Natural killer cell (primary cell): ENCODE measurements at regions not wholly inside any gene's neighbourhood (a gene's known extent, or its start where the extent isn't known, plus 50 kb on each side); places are given as distances from the start of the nearest gene placed in this dataset.

ENCODE experiments used
- ATAC-seq, 3 donors: fragments of 150-1000 bp in 2 of 3; fragments of 200-7000 bp in 1 of 3; cut with Tn5 transposase; 1 replicate in 1 of 3; 2 replicates in 2 of 3; pipeline ENCODE4 v1.10.0; 2021; ENCODE audit warnings: mild to moderate bottlenecking in 2 of 3, moderate library complexity in 2 of 3
- DNase-seq, 2 donors: peaks; one replicate each; pipeline versions ENCODE4 v3.0.0 to v3.0.0-alpha.2; 2013 to 2021; ENCODE audit warnings: mixed read lengths in 1 of 2
- H3K27ac ChIP-seq: one replicate; pipeline ENCODE4 v1.5.1; 2013; ENCODE audit warnings: mild to moderate bottlenecking, low read length
- H3K27me3 ChIP-seq: one replicate; pipeline ENCODE4 v1.6.1; 2013; ENCODE audit warnings: low read length; ENCODE audit not compliant: control insufficient read depth, insufficient read depth
- H3K36me3 ChIP-seq: one replicate; pipeline ENCODE4 v1.6.1; 2013; ENCODE audit warnings: low read length; ENCODE audit not compliant: control insufficient read depth, insufficient read depth
- H3K4me1 ChIP-seq: one replicate; pipeline ENCODE4 v1.6.1; 2013; ENCODE audit warnings: low read length; ENCODE audit not compliant: control insufficient read depth, insufficient read depth
- H3K4me3 ChIP-seq: one replicate; pipeline ENCODE4 v1.5.1; 2013; ENCODE audit warnings: low read length
- H3K9me3 ChIP-seq: one replicate; pipeline ENCODE4 v1.6.1; 2013; ENCODE audit warnings: low read length; ENCODE audit not compliant: control insufficient read depth, insufficient read depth
- H3K27ac Mint-ChIP-seq, 2 donors: one replicate each; pipeline ENCODE4 v1.8.0; 2022; ENCODE audit warnings: mild to moderate bottlenecking in 2 of 2, mixed read lengths in 2 of 2, moderate library complexity in 1 of 2
- H3K27me3 Mint-ChIP-seq, 2 donors: one replicate each; pipeline ENCODE4 v1.8.0; 2022; ENCODE audit warnings: low read depth in 2 of 2, mixed read lengths in 2 of 2
- H3K36me3 Mint-ChIP-seq: one replicate; pipeline ENCODE4 v1.8.0; 2022; ENCODE audit warnings: mixed read lengths
- H3K4me1 Mint-ChIP-seq, 2 donors: one replicate each; pipeline ENCODE4 v1.8.0; 2022; ENCODE audit warnings: mixed read lengths in 2 of 2
- H3K4me3 Mint-ChIP-seq: one replicate; pipeline ENCODE4 v1.8.0; 2022; ENCODE audit warnings: mild to moderate bottlenecking, moderate library complexity, mixed read lengths
- H3K9me3 Mint-ChIP-seq, 2 donors: one replicate each; pipeline ENCODE4 v1.8.0; 2022; ENCODE audit warnings: mixed read lengths in 2 of 2
- CTCF ChIP-seq: fragments of 200-600 bp; IDR thresholded peaks from one replicate; pipeline ENCODE4 v1.8.0; 2022; ENCODE audit warnings: antibody characterized with exemption
- WGBS: methylation state at CpG from one replicate; pipeline ENCODE4 v1.1.7; 2013; ENCODE audit warnings: missing lambda C conversion rate; ENCODE audit not compliant: insufficient coverage; 5-methylcytosine and 5-hydroxymethylcytosine counted together
- intact Hi-C: fragments of 100-400 bp; cut with micrococcal nuclease; formaldehyde crosslinking; loops from one replicate; pipeline ENCODE4 v1.14.2; 2022

- intact Hi-C loops = no loop called here
- Mint-ChIP-seq H3K4me1 (peaks cover 0 to 8% of the 10 kb centered on the region in 2 donors), H3K4me3 (no peak overlapping the region), H3K27me3 (no peaks in the 10 kb centered on the region), H3K36me3 (no peaks in the 10 kb centered on the region), H3K27ac (no peak overlapping the region), H3K9me3 (no peaks in the 10 kb centered on the region)
- ATAC-seq = no peak
- TF ChIP-seq CTCF = no peak
- Histone ChIP-seq H3K36me3 (no peaks in the 10 kb centered on the region), H3K4me1 (peaks cover 4% of the 10 kb centered on the region), H3K27ac (no peak overlapping the region), H3K4me3 (no peak overlapping the region), H3K27me3 (no peaks in the 10 kb centered on the region), H3K9me3 (no peaks in the 10 kb centered on the region)
- DNase-seq = no peak
- 95% methylated on average over 2 of the region's 2 CpGs for WGBS
These were observed 57.1 kb upstream of the TEX13D start for GRCh38 chrX:124275182-124275894.

- no peak for DNase-seq
- no peak overlapping the region for H3K27ac Mint-ChIP-seq
These were observed 52.1 kb upstream of the TEX13D start for GRCh38 chrX:124280294-124280902.

GRCh38 chrX:124282580-124282979, 49.9 kb upstream of the TEX13D start:
- Mint-ChIP-seq H3K9me3 (no peaks in the 10 kb centered on the region), H3K4me1 (peaks cover 0 to 5% of the 10 kb centered on the region in 2 donors), H3K27ac (no peak overlapping the region), H3K27me3 (no peaks in the 10 kb centered on the region), H3K36me3 (no peaks in the 10 kb centered on the region), H3K4me3 (no peak overlapping the region)
- Histone ChIP-seq H3K27me3 (no peaks in the 10 kb centered on the region), H3K27ac (no peak overlapping the region), H3K4me1 (no peaks in the 10 kb centered on the region), H3K36me3 (no peaks in the 10 kb centered on the region), H3K4me3 (no peak overlapping the region), H3K9me3 (no peaks in the 10 kb centered on the region)
- TF ChIP-seq CTCF = no peak
- intact Hi-C loops = no loop called here
- ATAC-seq (no peak), DNase-seq (no peak)
- WGBS = 87% methylated on average over 2 of the region's 2 CpGs

More at GRCh38 chrX:124280294-124280902, 52.1 kb upstream of the TEX13D start:
- H3K27me3 ChIP-seq = no peaks in the 10 kb centered on the region
- H3K9me3 Mint-ChIP-seq = no peaks in the 10 kb centered on the region
- H3K27me3 Mint-ChIP-seq = no peaks in the 10 kb centered on the region
- H3K27ac ChIP-seq = no peak overlapping the region
- no peak overlapping the region for H3K4me3 Mint-ChIP-seq
- 87% methylated on average over 8 of the region's 8 CpGs for WGBS
- no peaks in the 10 kb centered on the region for H3K4me1 ChIP-seq
- H3K4me1 Mint-ChIP-seq = peaks cover 0 to 5% of the 10 kb centered on the region in 2 donors
- H3K36me3 ChIP-seq = no peaks in the 10 kb centered on the region
- no peaks in the 10 kb centered on the region for H3K9me3 ChIP-seq
- no peaks in the 10 kb centered on the region for H3K36me3 Mint-ChIP-seq
- TF ChIP-seq CTCF = no peak
- intact Hi-C loops = no loop called here
- ATAC-seq = no peak
- H3K4me3 ChIP-seq = no peak overlapping the region
